Activated B cell treated with CpG ODN at 0.5 μM for 24 hours (primary cell): ENCODE measurements at regions not wholly inside any gene's neighbourhood (a gene's known extent, or its start where the extent isn't known, plus 50 kb on each side); places are given as distances from the start of the nearest gene placed in this dataset.

ENCODE experiments used
- ATAC-seq: fragments of 200-7000 bp; cut with Tn5 transposase; one replicate; pipeline ENCODE4 v1.10.0; 2021; ENCODE audit warnings: low read depth, mild to moderate bottlenecking, moderate library complexity
- CTCF ChIA-PET: fragments of 350-600 bp; sonication (Branson Sonifier 250); formaldehyde crosslinking; loops from one replicate; lab custom pipeline; 2021; ENCODE audit warnings: antibody characterized with exemption; lab: Charles Lee
- POLR2A ChIA-PET: fragments of 350-600 bp; sonication (Branson Sonifier 250); formaldehyde crosslinking; loops from one replicate; lab custom pipeline; 2021; ENCODE audit warnings: antibody characterized with exemption; lab: Charles Lee
- DNase-seq: peaks from one replicate; pipeline ENCODE4 v3.0.0; 2022
- H3K27ac Mint-ChIP-seq: one replicate; pipeline ENCODE4 v1.8.0; 2020; ENCODE audit warnings: mixed read lengths
- H3K27me3 Mint-ChIP-seq: one replicate; pipeline ENCODE4 v1.8.0; 2021; ENCODE audit warnings: mixed read lengths
- H3K36me3 Mint-ChIP-seq: one replicate; pipeline ENCODE4 v1.8.0; 2021; ENCODE audit warnings: low read depth, mixed read lengths
- H3K4me1 Mint-ChIP-seq: one replicate; pipeline ENCODE4 v1.8.0; 2021; ENCODE audit warnings: mixed read lengths
- H3K4me3 Mint-ChIP-seq: one replicate; pipeline ENCODE4 v1.8.0; 2020; ENCODE audit warnings: mild to moderate bottlenecking, mixed read lengths
- H3K9me3 Mint-ChIP-seq: one replicate; pipeline ENCODE4 v1.8.0; 2020; ENCODE audit warnings: mixed read lengths
- intact Hi-C: fragments of 100-400 bp; cut with micrococcal nuclease; formaldehyde crosslinking; loops from one replicate; pipeline ENCODE4 v1.15.1; 2024
- TF ChIP-seq, protein P1 (sequence below): fragments of 200-600 bp; IDR thresholded peaks from one replicate; pipeline ENCODE4 v1.8.0; 2022; ENCODE audit warnings: antibody characterized with exemption, mild to moderate bottlenecking

- Mint-ChIP-seq H3K4me1 (peaks cover 36% of the 10 kb centered on the region), H3K36me3 (no peaks in the 10 kb centered on the region), H3K9me3 (no peaks in the 10 kb centered on the region), H3K27ac (no peak overlapping the region), H3K27me3 (no peaks in the 10 kb centered on the region), H3K4me3 (no peak overlapping the region)
- POLR2A ChIA-PET: no interaction called here
- CTCF ChIA-PET: interaction anchor here (1.1 kb wide), 1 partner anchor 9 kb away, joined by 11 read pairs; no protein-coding TSS in a partner anchor
- ATAC-seq (no peak), DNase-seq (no peak)
- TF ChIP-seq, protein P1, sequence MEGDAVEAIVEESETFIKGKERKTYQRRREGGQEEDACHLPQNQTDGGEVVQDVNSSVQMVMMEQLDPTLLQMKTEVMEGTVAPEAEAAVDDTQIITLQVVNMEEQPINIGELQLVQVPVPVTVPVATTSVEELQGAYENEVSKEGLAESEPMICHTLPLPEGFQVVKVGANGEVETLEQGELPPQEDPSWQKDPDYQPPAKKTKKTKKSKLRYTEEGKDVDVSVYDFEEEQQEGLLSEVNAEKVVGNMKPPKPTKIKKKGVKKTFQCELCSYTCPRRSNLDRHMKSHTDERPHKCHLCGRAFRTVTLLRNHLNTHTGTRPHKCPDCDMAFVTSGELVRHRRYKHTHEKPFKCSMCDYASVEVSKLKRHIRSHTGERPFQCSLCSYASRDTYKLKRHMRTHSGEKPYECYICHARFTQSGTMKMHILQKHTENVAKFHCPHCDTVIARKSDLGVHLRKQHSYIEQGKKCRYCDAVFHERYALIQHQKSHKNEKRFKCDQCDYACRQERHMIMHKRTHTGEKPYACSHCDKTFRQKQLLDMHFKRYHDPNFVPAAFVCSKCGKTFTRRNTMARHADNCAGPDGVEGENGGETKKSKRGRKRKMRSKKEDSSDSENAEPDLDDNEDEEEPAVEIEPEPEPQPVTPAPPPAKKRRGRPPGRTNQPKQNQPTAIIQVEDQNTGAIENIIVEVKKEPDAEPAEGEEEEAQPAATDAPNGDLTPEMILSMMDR: no peak
- intact Hi-C loops: loop anchor here (5.0 to 10.0 kb wide), 2 partner anchors 224 to 441 kb away; no protein-coding TSS in a partner anchor
These were observed 158.8 kb downstream of the SMAD6 start for GRCh38 chr15:66860844-66861243.

DNA sequence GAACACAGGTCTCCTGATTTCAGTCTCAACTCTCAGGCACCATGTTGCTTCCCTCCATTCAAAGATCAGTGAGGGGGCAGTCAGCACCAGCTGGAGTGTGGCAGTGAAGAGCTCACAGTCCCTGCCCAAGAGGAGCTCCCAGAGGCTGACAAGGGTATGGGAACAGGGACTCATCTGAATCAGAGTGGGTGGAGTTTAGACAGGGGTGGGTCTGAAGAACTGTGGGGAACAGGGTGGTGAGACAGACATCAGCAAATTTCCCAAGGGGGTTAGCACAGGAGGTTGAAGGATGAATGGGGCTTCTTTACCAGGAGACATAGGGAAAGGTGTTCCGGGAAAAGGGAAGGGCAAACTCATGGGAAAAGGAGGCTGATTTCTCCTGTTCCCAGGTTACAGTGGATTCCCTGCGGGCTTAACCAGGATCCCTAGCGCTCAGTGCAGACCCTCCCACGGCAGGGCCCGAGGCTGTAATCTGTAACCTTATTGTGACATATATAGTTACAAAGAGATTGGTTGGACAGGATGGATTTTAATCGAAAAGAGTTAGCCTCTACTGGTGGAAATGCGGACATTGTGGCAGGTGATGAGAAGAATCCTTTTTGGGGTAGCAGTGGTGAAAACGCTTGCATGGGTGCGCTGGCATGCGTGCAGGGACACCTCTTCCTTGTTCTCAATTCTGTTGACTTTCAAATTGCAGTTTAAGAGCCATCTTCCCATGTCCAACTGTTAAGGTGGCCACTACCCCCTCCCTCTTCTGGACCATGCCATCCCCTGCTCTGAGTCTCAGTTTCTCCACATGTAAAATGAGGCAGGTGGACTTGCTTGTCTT, 160.3 kb downstream of the SMAD6 start:
- intact Hi-C loops: loop anchor here (2.0 to 10.0 kb wide), 4 partner anchors 40 to 440 kb away; no protein-coding TSS in a partner anchor
- TF ChIP-seq, protein P1: no peak
- Mint-ChIP-seq H3K4me3 (no peak overlapping the region), H3K36me3 (no peaks in the 10 kb centered on the region), H3K27me3 (no peaks in the 10 kb centered on the region), H3K9me3 (no peaks in the 10 kb centered on the region), H3K27ac (no peak overlapping the region), H3K4me1 (peaks cover 51% of the 10 kb centered on the region)
- ATAC-seq (no peak), DNase-seq (no peak)
- POLR2A ChIA-PET: interaction anchor here (0.5 to 1.2 kb wide), 2 partner anchors 11 to 1745 kb away, joined by 4 read pairs; no protein-coding TSS in a partner anchor
- CTCF ChIA-PET: interaction anchor here (0.8 to 1.5 kb wide), 4 partner anchors 11 to 244 kb away, joined by 3 to 6 read pairs (median 4); no protein-coding TSS in a partner anchor

DNA sequence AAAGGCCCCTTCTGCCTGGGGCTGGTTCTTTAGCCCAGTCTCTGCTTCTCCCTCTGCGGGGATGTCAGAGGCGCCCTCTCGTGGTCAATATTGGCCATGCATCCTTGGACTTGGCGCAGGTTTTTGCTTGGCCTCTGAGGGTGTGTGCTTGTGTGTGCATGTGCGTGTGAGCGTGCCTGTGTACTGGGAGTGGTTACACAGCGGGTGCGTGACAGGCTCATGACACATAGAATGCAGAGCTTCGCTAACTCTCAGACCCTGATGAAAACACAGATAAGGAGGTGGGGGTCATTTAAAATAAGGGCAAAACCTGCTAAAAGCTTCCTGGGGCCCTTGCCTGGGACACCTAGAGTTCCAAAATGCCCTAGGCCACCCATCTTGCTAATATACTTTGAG, 160.9 kb downstream of the SMAD6 start:
- ChIA-PET POLR2A (interaction anchor here (0.5 kb wide), 1 partner anchor 1745 kb away, joined by 4 read pairs; no protein-coding TSS in a partner anchor), CTCF (interaction anchor here (0.6 to 2.6 kb wide), 5 partner anchors 11 to 244 kb away, joined by 3 to 12 read pairs (median 4); no protein-coding TSS in a partner anchor)
- intact Hi-C loops: loop anchor here (2.0 to 10.0 kb wide), 4 partner anchors 40 to 439 kb away; no protein-coding TSS in a partner anchor
- Mint-ChIP-seq H3K4me3 (no peak overlapping the region), H3K27me3 (no peaks in the 10 kb centered on the region), H3K36me3 (no peaks in the 10 kb centered on the region), H3K9me3 (no peaks in the 10 kb centered on the region), H3K4me1 (peaks cover 55% of the 10 kb centered on the region), H3K27ac (peak overlapping the region; percentile 55)
- DNase-seq (peak; percentile 77), ATAC-seq (peak; percentile 61)
- TF ChIP-seq, protein P1: peak; percentile 81

GRCh38 chr15:66863390-66864085, 161.5 kb downstream of the SMAD6 start:
- POLR2A ChIA-PET: no interaction called here
- Mint-ChIP-seq H3K27ac (peak overlapping the region; percentile 55), H3K9me3 (no peaks in the 10 kb centered on the region), H3K36me3 (no peaks in the 10 kb centered on the region), H3K4me1 (peaks cover 57% of the 10 kb centered on the region), H3K27me3 (no peaks in the 10 kb centered on the region), H3K4me3 (no peak overlapping the region)
- DNase-seq (no peak), ATAC-seq (no peak)
- CTCF ChIA-PET: interaction anchor here (0.6 to 2.6 kb wide), 6 partner anchors 12 to 245 kb away, joined by 3 to 12 read pairs (median 4); no protein-coding TSS in a partner anchor
- intact Hi-C loops: loop anchor here (2.0 to 10.0 kb wide), 4 partner anchors 39 to 439 kb away; no protein-coding TSS in a partner anchor
- TF ChIP-seq, protein P1: no peak
